WTC11 (cell line): ENCODE measurements at regions not wholly inside any gene's neighbourhood (a gene's known extent, or its start where the extent isn't known, plus 50 kb on each side); places are given as distances from the start of the nearest gene placed in this dataset.

ENCODE experiments used
- ATAC-seq: fragments of 200-7000 bp; cut with Tn5 transposase; 2 replicates; pipeline ENCODE4 v1.10.0; 2021; ENCODE audit warnings: mild to moderate bottlenecking, moderate library complexity
- CTCF ChIA-PET: fragments of 300-600 bp; sonication (Branson Sonifier 250); formaldehyde crosslinking; loops from one replicate; lab custom pipeline; 2021; ENCODE audit warnings: antibody characterized with exemption; lab: Charles Lee
- POLR2A ChIA-PET: fragments of 350-600 bp; sonication (Branson Sonifier 250); formaldehyde crosslinking; loops from one replicate; lab custom pipeline; 2021; ENCODE audit warnings: antibody characterized with exemption; lab: Charles Lee
- DNase-seq: peaks from one replicate; pipeline ENCODE4 v3.0.0; 2021; ENCODE audit warnings: low spot score
- H3K27ac Mint-ChIP-seq: 2 replicates; pipeline ENCODE4 v1.8.0; 2021; ENCODE audit warnings: mixed read lengths
- H3K27me3 Mint-ChIP-seq: 2 replicates; pipeline ENCODE4 v1.8.0; 2021; ENCODE audit warnings: low read depth, mild to moderate bottlenecking, moderate library complexity, mixed read lengths
- H3K36me3 Mint-ChIP-seq: 2 replicates; pipeline ENCODE4 v1.8.0; 2021; ENCODE audit warnings: mixed read lengths
- H3K4me1 Mint-ChIP-seq: 2 replicates; pipeline ENCODE4 v1.8.0; 2022; ENCODE audit warnings: mixed read lengths
- H3K4me3 Mint-ChIP-seq: 2 replicates; pipeline ENCODE4 v1.8.0; 2021; ENCODE audit warnings: mild to moderate bottlenecking, moderate library complexity, mixed read lengths
- H3K9me3 Mint-ChIP-seq: 2 replicates; pipeline ENCODE4 v1.8.0; 2021; ENCODE audit warnings: mixed read lengths
- ATF6 ChIP-seq: sonication (generic); formaldehyde crosslinking; IDR thresholded peaks from 2 replicates; pipeline ENCODE4 v1.8.1; 2023; ENCODE audit warnings: mild to moderate bottlenecking, missing genetic modification reagents
- CREB1 ChIP-seq: sonication (generic); formaldehyde crosslinking; IDR thresholded peaks from 2 replicates; pipeline ENCODE4 v1.8.0; 2023; ENCODE audit warnings: mild to moderate bottlenecking, missing genetic modification reagents
- E2F1 ChIP-seq: sonication (generic); formaldehyde crosslinking; IDR thresholded peaks from 2 replicates; pipeline ENCODE4 v1.8.0; 2022; ENCODE audit warnings: mild to moderate bottlenecking, missing genetic modification reagents
- EMX1 ChIP-seq: fragments of 250-450 bp; sonication (Bioruptor Pico); IDR thresholded peaks from 2 replicates; pipeline ENCODE4 v1.8.0; 2021; ENCODE audit warnings: mild to moderate bottlenecking
- ETV6 ChIP-seq: sonication (generic); formaldehyde crosslinking; IDR thresholded peaks from 2 replicates; pipeline ENCODE4 v1.8.1; 2022; ENCODE audit warnings: mild to moderate bottlenecking, missing genetic modification reagents
- FOXP1 ChIP-seq: sonication (generic); formaldehyde crosslinking; IDR thresholded peaks from 2 replicates; pipeline ENCODE4 v1.8.0; 2022; ENCODE audit warnings: missing genetic modification reagents, mild to moderate bottlenecking, moderate library complexity, borderline replicate concordance
- MYBL2 ChIP-seq: sonication (generic); formaldehyde crosslinking; IDR thresholded peaks from 2 replicates; pipeline ENCODE4 v1.8.1; 2023; ENCODE audit warnings: mild to moderate bottlenecking, moderate library complexity, missing genetic modification reagents
- NR2C2 ChIP-seq: sonication (generic); formaldehyde crosslinking; IDR thresholded peaks from 2 replicates; pipeline ENCODE4 v1.8.0; 2022; ENCODE audit warnings: mild to moderate bottlenecking, missing genetic modification reagents
- NR3C1 ChIP-seq: sonication (generic); formaldehyde crosslinking; conservative IDR thresholded peaks from 2 replicates; pipeline ENCODE4 v1.8.1; 2023; ENCODE audit warnings: low read depth, mild to moderate bottlenecking, missing genetic modification reagents
- ZMAT4 ChIP-seq: fragments of 250-450 bp; sonication (Bioruptor Pico); IDR thresholded peaks from 2 replicates; pipeline ENCODE4 v1.9.0; 2021; ENCODE audit warnings: mild to moderate bottlenecking
- ZNF138 ChIP-seq: sonication (generic); formaldehyde crosslinking; conservative IDR thresholded peaks from 2 replicates; pipeline ENCODE4 v1.8.1; 2022; ENCODE audit warnings: mild to moderate bottlenecking, moderate library complexity, missing genetic modification reagents
- ZNF219 ChIP-seq: sonication (generic); formaldehyde crosslinking; IDR thresholded peaks from 2 replicates; pipeline ENCODE4 v1.8.0; 2023; ENCODE audit warnings: missing genetic modification reagents, mild to moderate bottlenecking, borderline replicate concordance
- ZNF396 ChIP-seq: fragments of 250-450 bp; sonication (Bioruptor Pico); IDR thresholded peaks from 2 replicates; pipeline ENCODE4 v1.8.0; 2021; ENCODE audit warnings: mild to moderate bottlenecking, moderate library complexity, borderline replicate concordance
- ZNF416 ChIP-seq: fragments of 250-450 bp; sonication (Bioruptor Pico); IDR thresholded peaks from 2 replicates; pipeline ENCODE4 v1.9.0; 2021; ENCODE audit warnings: mild to moderate bottlenecking, inconsistent platforms
- TF ChIP-seq, protein P1 (sequence below): fragments of 250-450 bp; sonication (Bioruptor Pico); IDR thresholded peaks from 2 replicates; pipeline ENCODE4 v2.1.2; 2022; ENCODE audit warnings: mild to moderate bottlenecking, moderate library complexity
- TF ChIP-seq, protein P2 (sequence below): sonication (generic); formaldehyde crosslinking; IDR thresholded peaks from 2 replicates; pipeline ENCODE4 v1.8.1; 2023; ENCODE audit warnings: mild to moderate bottlenecking, missing genetic modification reagents
- TF ChIP-seq, protein P3 (sequence below): fragments of 250-450 bp; sonication (Bioruptor Pico); IDR thresholded peaks from 2 replicates; pipeline ENCODE4 v1.9.0; 2021; ENCODE audit warnings: mild to moderate bottlenecking, borderline replicate concordance
- TF ChIP-seq, protein P4 (sequence below): sonication (generic); formaldehyde crosslinking; IDR thresholded peaks from 2 replicates; pipeline ENCODE4 v1.8.1; 2022; ENCODE audit warnings: low read depth, mild to moderate bottlenecking, moderate library complexity, missing genetic modification reagents, borderline replicate concordance
- TF ChIP-seq, protein P5 (sequence below): sonication (generic); formaldehyde crosslinking; IDR thresholded peaks from 2 replicates; pipeline ENCODE4 v1.8.1; 2023; ENCODE audit warnings: mild to moderate bottlenecking, missing genetic modification reagents, moderate library complexity

- ChIA-PET CTCF (interaction anchor here (0.6 to 4.4 kb wide), 5 partner anchors 12 to 755 kb away, joined by 3 to 47 read pairs (median 6); no protein-coding TSS in a partner anchor), POLR2A (no interaction called here)
- Mint-ChIP-seq H3K27ac (no peak overlapping the region), H3K27me3 (no peaks in the 10 kb centered on the region; the same call in 1 of the 2 replicates), H3K4me3 (no peak overlapping the region), H3K4me1 (peaks cover 12% of the 10 kb centered on the region), H3K36me3 (no peaks in the 10 kb centered on the region), H3K9me3 (no peaks in the 10 kb centered on the region)
- no peak for TF ChIP-seq MYBL2 (CRISPR knock-in tag)
- no peak for TF ChIP-seq ZNF138 (CRISPR knock-in tag)
- no peak for TF ChIP-seq FOXP1 (CRISPR knock-in tag)
- TF ChIP-seq ZNF396 (CRISPR knock-in tag) = no peak
- TF ChIP-seq ETV6 = no peak
- TF ChIP-seq NR3C1 (CRISPR knock-in tag) = no peak
- TF ChIP-seq ZNF416 (CRISPR knock-in tag) = no peak
- TF ChIP-seq, protein P1, sequence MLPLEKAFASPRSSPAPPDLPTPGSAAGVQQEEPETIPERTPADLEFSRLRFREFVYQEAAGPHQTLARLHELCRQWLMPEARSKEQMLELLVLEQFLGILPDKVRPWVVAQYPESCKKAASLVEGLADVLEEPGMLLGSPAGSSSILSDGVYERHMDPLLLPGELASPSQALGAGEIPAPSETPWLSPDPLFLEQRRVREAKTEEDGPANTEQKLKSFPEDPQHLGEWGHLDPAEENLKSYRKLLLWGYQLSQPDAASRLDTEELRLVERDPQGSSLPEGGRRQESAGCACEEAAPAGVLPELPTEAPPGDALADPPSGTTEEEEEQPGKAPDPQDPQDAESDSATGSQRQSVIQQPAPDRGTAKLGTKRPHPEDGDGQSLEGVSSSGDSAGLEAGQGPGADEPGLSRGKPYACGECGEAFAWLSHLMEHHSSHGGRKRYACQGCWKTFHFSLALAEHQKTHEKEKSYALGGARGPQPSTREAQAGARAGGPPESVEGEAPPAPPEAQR (CRISPR knock-in tag) = no peak
- TF ChIP-seq, protein P2, sequence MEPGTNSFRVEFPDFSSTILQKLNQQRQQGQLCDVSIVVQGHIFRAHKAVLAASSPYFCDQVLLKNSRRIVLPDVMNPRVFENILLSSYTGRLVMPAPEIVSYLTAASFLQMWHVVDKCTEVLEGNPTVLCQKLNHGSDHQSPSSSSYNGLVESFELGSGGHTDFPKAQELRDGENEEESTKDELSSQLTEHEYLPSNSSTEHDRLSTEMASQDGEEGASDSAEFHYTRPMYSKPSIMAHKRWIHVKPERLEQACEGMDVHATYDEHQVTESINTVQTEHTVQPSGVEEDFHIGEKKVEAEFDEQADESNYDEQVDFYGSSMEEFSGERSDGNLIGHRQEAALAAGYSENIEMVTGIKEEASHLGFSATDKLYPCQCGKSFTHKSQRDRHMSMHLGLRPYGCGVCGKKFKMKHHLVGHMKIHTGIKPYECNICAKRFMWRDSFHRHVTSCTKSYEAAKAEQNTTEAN (CRISPR knock-in tag) = no peak
- no peak for TF ChIP-seq ZNF219 (CRISPR knock-in tag)
- TF ChIP-seq ATF6 (CRISPR knock-in tag) = no peak
- ATAC-seq (no peak), DNase-seq (no peak)
These were observed 147.1 kb downstream of the IRF8 start for GRCh38 chr16:86046026-86046425.

DNA sequence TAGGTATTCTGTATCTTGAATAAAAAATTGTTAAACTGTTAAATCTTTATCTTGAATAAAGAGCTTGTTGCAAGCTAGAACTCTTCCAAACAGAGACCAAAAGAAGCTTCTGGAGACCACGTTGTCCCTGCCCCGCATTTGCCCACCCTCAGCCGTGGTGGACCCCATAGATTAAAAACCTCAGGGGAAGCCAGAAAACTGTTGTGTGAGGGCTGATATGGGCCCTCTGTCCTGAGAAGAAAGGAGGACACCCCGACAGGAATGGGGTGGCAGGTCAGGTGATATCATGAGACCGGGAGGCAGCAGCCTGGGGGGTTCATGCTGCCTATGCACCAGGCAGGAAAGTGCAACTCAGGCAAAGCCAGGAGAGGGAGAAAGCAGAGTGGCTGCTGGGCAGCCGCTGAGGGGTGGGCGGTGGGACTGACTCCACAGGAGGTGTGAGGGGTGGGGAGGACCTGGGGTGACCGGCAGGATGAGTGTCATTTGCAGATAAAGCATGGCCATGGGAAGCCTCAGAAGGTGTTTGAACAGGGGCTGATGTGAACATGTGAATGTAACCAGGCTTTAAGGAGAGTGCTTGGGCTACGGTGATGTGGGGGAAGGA is 147.8 kb downstream of the IRF8 start:
- Mint-ChIP-seq H3K36me3 (no peaks in the 10 kb centered on the region), H3K27me3 (no peaks in the 10 kb centered on the region; the same call in 1 of the 2 replicates), H3K9me3 (no peaks in the 10 kb centered on the region), H3K4me3 (no peak overlapping the region), H3K27ac (no peak overlapping the region), H3K4me1 (peaks cover 12% of the 10 kb centered on the region)
- POLR2A ChIA-PET = no interaction called here
- DNase-seq (no peak), ATAC-seq (no peak)
- TF ChIP-seq, protein P3, sequence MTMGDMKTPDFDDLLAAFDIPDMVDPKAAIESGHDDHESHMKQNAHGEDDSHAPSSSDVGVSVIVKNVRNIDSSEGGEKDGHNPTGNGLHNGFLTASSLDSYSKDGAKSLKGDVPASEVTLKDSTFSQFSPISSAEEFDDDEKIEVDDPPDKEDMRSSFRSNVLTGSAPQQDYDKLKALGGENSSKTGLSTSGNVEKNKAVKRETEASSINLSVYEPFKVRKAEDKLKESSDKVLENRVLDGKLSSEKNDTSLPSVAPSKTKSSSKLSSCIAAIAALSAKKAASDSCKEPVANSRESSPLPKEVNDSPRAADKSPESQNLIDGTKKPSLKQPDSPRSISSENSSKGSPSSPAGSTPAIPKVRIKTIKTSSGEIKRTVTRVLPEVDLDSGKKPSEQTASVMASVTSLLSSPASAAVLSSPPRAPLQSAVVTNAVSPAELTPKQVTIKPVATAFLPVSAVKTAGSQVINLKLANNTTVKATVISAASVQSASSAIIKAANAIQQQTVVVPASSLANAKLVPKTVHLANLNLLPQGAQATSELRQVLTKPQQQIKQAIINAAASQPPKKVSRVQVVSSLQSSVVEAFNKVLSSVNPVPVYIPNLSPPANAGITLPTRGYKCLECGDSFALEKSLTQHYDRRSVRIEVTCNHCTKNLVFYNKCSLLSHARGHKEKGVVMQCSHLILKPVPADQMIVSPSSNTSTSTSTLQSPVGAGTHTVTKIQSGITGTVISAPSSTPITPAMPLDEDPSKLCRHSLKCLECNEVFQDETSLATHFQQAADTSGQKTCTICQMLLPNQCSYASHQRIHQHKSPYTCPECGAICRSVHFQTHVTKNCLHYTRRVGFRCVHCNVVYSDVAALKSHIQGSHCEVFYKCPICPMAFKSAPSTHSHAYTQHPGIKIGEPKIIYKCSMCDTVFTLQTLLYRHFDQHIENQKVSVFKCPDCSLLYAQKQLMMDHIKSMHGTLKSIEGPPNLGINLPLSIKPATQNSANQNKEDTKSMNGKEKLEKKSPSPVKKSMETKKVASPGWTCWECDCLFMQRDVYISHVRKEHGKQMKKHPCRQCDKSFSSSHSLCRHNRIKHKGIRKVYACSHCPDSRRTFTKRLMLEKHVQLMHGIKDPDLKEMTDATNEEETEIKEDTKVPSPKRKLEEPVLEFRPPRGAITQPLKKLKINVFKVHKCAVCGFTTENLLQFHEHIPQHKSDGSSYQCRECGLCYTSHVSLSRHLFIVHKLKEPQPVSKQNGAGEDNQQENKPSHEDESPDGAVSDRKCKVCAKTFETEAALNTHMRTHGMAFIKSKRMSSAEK = no peak
- CTCF ChIA-PET = interaction anchor here (1.3 to 4.4 kb wide), 4 partner anchors 13 to 471 kb away, joined by 3 to 47 read pairs (median 22); no protein-coding TSS in a partner anchor

DNA sequence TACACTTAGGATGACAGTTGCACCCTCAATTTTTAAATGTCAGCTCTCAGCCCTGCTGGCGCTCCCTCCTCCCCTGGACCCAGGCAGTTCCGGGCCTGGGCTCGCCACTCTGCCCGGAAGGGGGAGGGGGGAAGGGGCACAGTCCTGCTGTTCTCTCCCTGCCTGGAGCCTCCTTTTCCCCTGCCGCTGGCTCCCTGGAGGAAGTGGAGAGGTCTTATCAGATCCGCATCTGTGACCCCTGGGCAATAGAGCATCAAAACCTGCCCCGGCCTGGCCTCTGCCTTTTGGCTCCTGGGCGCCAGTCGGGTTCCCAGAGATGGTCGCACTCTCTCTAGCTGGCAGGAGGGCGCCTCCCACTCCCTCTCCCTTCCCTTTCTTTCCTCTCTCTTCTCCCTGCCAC is 149.3 kb downstream of the IRF8 start:
- POLR2A ChIA-PET = no interaction called here
- DNase-seq = no peak
- CTCF ChIA-PET = interaction anchor here (0.6 to 2.7 kb wide), 26 partner anchors 9 to 480 kb away, joined by 3 to 22 read pairs (median 4); no protein-coding TSS in a partner anchor
- peaks cover 12% of the 10 kb centered on the region for H3K4me1 Mint-ChIP-seq
- H3K9me3 Mint-ChIP-seq = no peaks in the 10 kb centered on the region
- no peaks in the 10 kb centered on the region; the same call in 1 of the 2 replicates for H3K27me3 Mint-ChIP-seq
- H3K4me3 Mint-ChIP-seq = peak overlapping the region; percentile 43
- H3K27ac Mint-ChIP-seq = no peak overlapping the region
- no peaks in the 10 kb centered on the region for H3K36me3 Mint-ChIP-seq
- no peak for ATAC-seq
- TF ChIP-seq, protein P4, sequence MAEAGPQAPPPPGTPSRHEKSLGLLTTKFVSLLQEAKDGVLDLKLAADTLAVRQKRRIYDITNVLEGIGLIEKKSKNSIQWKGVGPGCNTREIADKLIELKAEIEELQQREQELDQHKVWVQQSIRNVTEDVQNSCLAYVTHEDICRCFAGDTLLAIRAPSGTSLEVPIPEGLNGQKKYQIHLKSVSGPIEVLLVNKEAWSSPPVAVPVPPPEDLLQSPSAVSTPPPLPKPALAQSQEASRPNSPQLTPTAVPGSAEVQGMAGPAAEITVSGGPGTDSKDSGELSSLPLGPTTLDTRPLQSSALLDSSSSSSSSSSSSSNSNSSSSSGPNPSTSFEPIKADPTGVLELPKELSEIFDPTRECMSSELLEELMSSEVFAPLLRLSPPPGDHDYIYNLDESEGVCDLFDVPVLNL = no peak
- TF ChIP-seq NR2C2 (no peak), CREB1 (CRISPR knock-in tag) (no peak), ZMAT4 (CRISPR knock-in tag) (no peak), EMX1 (CRISPR knock-in tag) (no peak), E2F1 (CRISPR knock-in tag) (no peak)
- TF ChIP-seq, protein P5, sequence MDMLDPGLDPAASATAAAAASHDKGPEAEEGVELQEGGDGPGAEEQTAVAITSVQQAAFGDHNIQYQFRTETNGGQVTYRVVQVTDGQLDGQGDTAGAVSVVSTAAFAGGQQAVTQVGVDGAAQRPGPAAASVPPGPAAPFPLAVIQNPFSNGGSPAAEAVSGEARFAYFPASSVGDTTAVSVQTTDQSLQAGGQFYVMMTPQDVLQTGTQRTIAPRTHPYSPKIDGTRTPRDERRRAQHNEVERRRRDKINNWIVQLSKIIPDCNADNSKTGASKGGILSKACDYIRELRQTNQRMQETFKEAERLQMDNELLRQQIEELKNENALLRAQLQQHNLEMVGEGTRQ (CRISPR knock-in tag) = no peak
